Activated naive CD8-positive, alpha-beta T cell treated with anti-CD3 and anti-CD28 coated beads, Interleukin-2, amount 50 U/mL, for 24 hours (primary cell): ENCODE measurements at regions not wholly inside any gene's neighbourhood (a gene's known extent, or its start where the extent isn't known, plus 50 kb on each side); places are given as distances from the start of the nearest gene placed in this dataset.

Experiments used
- ATAC-seq: fragments of 150-1000 bp; cut with Tn5 transposase; one replicate; pipeline ENCODE4 v1.10.0; 2021
- DNase-seq: peaks from one replicate; pipeline ENCODE4 v3.0.0; 2021
- H3K27ac Mint-ChIP-seq: one replicate; pipeline ENCODE4 v1.8.0; 2021; ENCODE audit warnings: mild to moderate bottlenecking, mixed read lengths
- H3K27me3 Mint-ChIP-seq: one replicate; pipeline ENCODE4 v1.8.0; 2021; ENCODE audit warnings: mixed read lengths
- H3K36me3 Mint-ChIP-seq: one replicate; pipeline ENCODE4 v1.8.0; 2021; ENCODE audit warnings: low read depth, mixed read lengths
- H3K4me1 Mint-ChIP-seq: one replicate; pipeline ENCODE4 v1.8.0; 2021; ENCODE audit warnings: mixed read lengths
- H3K4me3 Mint-ChIP-seq: one replicate; pipeline ENCODE4 v1.8.0; 2021; ENCODE audit warnings: mild to moderate bottlenecking, moderate library complexity, mixed read lengths
- H3K9me3 Mint-ChIP-seq: one replicate; pipeline ENCODE4 v1.8.0; 2021; ENCODE audit warnings: mixed read lengths

DNA sequence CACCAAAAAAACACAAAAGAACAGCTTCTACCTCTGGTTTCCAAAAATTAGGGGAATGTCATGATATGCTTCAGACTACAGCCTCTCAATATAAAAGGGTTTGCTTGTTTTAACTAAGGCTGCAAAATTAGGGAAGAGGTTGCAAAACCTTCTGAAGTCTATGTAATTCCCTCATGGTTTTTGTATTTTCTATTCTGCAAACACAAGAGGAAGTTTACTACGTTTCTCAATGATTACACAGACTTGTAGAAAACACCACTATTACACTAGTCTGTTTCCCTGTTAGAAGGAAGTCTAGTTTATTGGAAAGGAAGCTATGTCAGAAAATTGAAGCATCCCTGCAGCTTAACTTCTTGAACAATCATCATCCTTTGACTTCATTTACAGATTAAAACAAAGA is 229.7 kb upstream of the FMN2 start:
- no peaks in the 10 kb centered on the region for H3K36me3 Mint-ChIP-seq

DNA sequence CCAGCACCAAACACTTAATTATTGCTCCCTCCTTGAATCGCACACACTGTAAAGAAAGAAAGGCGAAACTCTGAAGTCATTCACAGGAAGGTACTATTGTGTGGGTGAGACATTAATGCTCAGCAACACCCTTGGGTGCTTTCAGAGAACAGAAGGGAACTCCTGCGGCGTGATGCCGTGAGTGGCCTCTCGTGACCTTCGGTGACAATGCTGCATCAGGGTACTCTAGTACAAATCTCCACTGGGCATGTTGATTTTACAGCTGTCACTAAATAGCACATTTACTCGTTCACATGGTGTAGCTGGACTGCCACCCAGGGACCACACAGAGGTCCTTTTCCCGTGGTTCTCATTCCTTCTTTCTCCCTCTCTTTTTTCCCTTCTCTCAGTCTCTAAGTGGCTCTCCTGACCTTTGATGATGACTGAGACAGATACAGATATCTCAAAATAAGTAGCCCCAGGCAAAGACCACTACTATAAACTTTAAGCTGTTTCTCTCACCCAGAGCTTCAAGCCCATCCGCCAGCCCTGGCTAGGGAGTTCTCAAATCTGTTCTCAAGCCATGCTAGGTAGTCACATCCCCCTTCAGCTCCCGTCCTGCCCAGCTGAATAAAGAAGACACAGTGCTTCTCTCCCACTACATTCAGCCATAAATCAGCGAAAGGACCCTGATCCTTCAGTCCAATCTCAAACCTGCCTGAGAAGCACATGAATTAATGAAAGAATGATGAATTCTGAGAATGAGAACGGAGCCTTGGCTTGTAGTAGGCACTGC is 223.4 kb upstream of the FMN2 start:
- Mint-ChIP-seq H3K27ac (no peak overlapping the region), H3K4me3 (no peak overlapping the region)

More for the DNA sequence above, 229.7 kb upstream of the FMN2 start:
- Mint-ChIP-seq H3K4me1 (no peaks in the 10 kb centered on the region), H3K27ac (no peak overlapping the region), H3K9me3 (peaks cover 8% of the 10 kb centered on the region), H3K27me3 (no peaks in the 10 kb centered on the region), H3K4me3 (no peak overlapping the region)
- no peak for ATAC-seq
- no peak for DNase-seq

DNA sequence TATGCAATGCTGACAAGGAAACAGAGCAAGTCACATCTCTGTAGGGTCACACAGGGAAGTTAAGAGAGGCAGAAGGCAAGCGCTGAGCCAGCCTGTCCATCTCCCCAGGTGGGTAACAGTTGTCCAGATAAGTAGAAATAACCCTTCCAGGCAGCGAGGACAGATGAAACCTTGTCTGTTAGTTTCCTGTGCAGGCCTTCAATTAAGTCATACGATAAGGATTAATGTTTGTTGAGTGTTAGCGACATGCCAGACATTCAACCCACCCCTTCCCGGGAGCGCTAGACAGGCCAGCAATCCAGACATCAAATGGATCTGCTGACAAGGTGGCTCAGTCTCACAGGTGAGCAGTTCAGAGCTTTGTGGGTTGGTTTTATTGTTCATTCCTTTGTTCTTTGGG is 221.5 kb upstream of the FMN2 start:
- Mint-ChIP-seq H3K27me3 (no peaks in the 10 kb centered on the region), H3K9me3 (no peaks in the 10 kb centered on the region), H3K4me3 (no peak overlapping the region), H3K4me1 (no peaks in the 10 kb centered on the region), H3K36me3 (no peaks in the 10 kb centered on the region), H3K27ac (no peak overlapping the region)
- ATAC-seq = no peak
- no peak for DNase-seq

More for the DNA sequence above, 223.4 kb upstream of the FMN2 start:
- Mint-ChIP-seq H3K9me3 (peaks cover 4% of the 10 kb centered on the region), H3K4me1 (no peaks in the 10 kb centered on the region), H3K36me3 (no peaks in the 10 kb centered on the region), H3K27me3 (no peaks in the 10 kb centered on the region)
- DNase-seq = no peak
- no peak for ATAC-seq

DNA sequence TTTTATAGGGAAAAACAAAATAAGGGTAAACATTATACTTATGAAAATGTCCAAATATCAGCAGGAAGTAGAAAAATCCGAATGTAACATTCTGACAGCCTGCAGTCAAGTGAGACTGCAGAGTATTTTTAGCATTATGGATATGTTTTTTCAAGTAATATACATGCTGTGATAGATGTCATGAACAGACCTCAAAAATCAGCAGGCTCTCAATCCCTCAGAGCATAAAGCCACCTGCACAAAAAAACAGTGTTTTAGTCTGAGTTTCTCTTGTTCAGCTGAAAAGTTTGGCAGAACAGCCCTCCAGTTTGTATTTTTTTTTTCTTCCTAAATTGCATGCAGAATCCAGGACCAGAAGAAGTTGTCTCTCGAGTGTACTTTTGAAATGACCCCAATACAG is 219.1 kb upstream of the FMN2 start:
- H3K27me3 Mint-ChIP-seq = no peaks in the 10 kb centered on the region
- no peak for DNase-seq
- no peaks in the 10 kb centered on the region for H3K9me3 Mint-ChIP-seq
- no peaks in the 10 kb centered on the region for H3K4me1 Mint-ChIP-seq
- ATAC-seq = no peak
- no peaks in the 10 kb centered on the region for H3K36me3 Mint-ChIP-seq
- no peak overlapping the region for H3K4me3 Mint-ChIP-seq
- no peak overlapping the region for H3K27ac Mint-ChIP-seq

DNA sequence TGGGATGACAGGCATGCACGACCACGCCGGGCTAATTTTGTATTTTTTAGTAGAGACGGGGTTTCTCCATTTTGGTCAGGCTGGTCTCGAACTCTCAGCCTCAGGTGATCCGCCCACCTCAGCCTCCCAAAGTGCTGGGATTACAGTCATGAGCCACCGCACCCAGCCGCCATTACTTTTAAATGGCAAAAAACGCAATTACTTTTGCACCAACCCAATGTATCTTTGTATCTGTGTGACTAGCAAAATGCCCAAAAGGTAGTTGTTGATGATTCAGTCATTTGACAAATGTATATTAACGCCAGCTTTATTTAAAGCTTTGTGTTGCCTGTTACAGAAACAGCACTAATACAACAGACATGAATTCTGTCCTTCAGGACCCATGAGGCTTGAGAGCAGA is 216.9 kb upstream of the FMN2 start:
- no peak overlapping the region for H3K4me3 Mint-ChIP-seq
- no peaks in the 10 kb centered on the region for H3K36me3 Mint-ChIP-seq
- DNase-seq = no peak
- H3K27me3 Mint-ChIP-seq = no peaks in the 10 kb centered on the region
- no peaks in the 10 kb centered on the region for H3K9me3 Mint-ChIP-seq
- ATAC-seq = no peak
- no peak overlapping the region for H3K27ac Mint-ChIP-seq
- no peaks in the 10 kb centered on the region for H3K4me1 Mint-ChIP-seq

DNA sequence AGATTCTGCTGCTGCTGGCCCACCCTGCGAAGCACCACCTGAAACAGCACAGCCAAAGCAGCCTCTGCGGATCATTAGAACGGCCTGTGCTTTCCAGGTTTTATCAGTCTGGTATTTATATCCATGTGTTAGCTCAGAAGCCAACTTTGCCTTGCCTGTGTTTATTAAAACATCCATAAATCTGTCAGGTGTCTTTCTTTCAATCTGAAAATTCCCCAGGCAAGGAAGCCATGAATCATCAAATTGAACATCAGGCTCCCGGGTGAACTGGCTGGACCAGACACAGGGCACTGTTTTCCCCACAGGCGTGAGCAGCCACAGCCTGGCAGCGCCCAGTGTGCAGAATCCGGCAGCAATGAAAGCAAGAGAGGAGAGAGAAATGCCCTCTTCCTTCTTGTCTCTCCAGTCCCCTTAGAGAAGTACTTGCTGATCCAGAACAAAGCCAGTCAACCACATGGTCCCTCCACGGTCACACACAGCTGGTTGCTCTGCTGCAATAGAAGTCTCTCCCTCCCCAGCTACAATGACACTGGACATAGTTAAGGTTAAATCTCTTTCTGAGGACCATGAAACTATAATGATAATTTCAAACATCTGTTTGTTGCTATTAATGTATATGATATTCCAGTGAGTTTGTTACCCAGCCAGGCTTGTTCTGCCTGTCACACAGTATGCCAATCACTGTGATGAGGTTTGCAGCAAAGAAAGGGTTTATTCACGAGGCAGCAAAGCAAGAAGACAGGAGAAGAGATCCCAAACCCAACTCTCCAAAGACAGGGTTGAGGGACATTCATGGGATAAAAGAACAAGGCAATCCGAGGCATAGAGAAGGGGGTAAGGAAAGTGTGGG is 212.1 kb upstream of the FMN2 start:
- no peaks in the 10 kb centered on the region for H3K4me1 Mint-ChIP-seq
- no peak overlapping the region for H3K27ac Mint-ChIP-seq
- no peak for DNase-seq
- no peak overlapping the region for H3K4me3 Mint-ChIP-seq
- H3K36me3 Mint-ChIP-seq = no peaks in the 10 kb centered on the region
- H3K27me3 Mint-ChIP-seq = no peaks in the 10 kb centered on the region
- H3K9me3 Mint-ChIP-seq = no peaks in the 10 kb centered on the region
- ATAC-seq = no peak

DNA sequence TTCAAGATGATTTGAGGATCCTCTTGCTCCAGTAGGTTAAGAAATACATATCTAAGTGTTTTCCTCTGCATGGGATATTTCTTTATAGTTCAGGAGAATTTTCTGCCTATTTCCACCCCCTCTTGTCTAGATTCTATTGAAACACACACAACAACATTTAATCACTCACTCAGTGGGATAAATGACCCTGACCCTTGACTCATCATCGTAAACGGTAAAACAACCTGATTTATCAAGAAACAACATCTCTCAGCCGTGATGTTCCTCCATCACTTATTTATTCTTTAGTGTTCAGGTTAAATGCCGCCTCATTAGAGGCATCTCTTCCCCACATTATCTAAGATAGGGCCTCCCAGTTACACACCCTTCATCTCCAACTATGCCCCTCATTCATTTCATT is 208.7 kb upstream of the FMN2 start:
- no peaks in the 10 kb centered on the region for H3K4me1 Mint-ChIP-seq
- DNase-seq (no peak), ATAC-seq (no peak)
- no peak overlapping the region for H3K27ac Mint-ChIP-seq
- no peaks in the 10 kb centered on the region for H3K9me3 Mint-ChIP-seq
- no peaks in the 10 kb centered on the region for H3K27me3 Mint-ChIP-seq
- H3K4me3 Mint-ChIP-seq = no peak overlapping the region
- no peaks in the 10 kb centered on the region for H3K36me3 Mint-ChIP-seq

DNA sequence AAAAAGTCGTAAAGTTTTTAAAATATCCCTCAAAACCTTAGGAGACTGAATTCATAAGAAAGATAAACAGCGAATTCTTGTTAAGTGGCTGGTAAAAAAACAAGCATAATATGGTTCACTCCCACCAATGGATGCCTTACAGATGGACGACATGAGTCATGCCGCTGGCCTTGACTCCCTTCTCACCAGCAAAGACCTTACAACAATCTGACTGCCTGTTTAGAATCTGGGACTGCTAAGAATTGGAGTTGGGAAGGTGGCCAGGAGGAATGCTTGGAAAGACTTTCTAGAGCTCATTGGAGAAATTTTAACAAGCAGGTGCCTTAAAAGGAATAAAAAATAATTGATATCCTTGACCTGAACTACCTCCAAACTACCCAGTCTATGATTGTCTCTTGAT is 206.9 kb upstream of the FMN2 start:
- Mint-ChIP-seq H3K4me3 (no peak overlapping the region), H3K9me3 (no peaks in the 10 kb centered on the region), H3K36me3 (no peaks in the 10 kb centered on the region), H3K27me3 (no peaks in the 10 kb centered on the region), H3K4me1 (no peaks in the 10 kb centered on the region), H3K27ac (no peak overlapping the region)
- DNase-seq = no peak
- ATAC-seq = no peak

DNA sequence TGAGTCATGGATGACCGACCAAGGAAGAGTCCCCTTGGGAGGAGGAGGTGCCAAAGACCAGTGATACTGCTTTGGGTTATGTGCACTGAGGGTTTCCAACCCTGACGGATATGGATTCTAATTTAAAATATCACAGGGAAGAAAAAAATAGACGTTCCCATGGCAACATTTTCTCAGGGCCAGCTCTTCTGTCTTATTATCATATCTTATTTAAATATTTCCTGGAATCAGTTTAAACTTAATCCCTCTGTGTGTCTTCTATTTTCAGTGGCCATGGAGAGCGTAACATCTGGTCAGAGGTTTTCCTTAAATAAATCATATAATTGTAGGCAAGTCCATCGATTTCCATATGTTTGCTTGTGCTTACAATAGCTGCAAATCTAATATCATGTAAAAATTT is 205.4 kb upstream of the FMN2 start:
- DNase-seq = no peak
- H3K27me3 Mint-ChIP-seq = no peaks in the 10 kb centered on the region
- H3K4me3 Mint-ChIP-seq = no peak overlapping the region
- no peaks in the 10 kb centered on the region for H3K4me1 Mint-ChIP-seq
- no peak overlapping the region for H3K27ac Mint-ChIP-seq
- H3K9me3 Mint-ChIP-seq = no peaks in the 10 kb centered on the region
- H3K36me3 Mint-ChIP-seq = no peaks in the 10 kb centered on the region
- no peak for ATAC-seq

DNA sequence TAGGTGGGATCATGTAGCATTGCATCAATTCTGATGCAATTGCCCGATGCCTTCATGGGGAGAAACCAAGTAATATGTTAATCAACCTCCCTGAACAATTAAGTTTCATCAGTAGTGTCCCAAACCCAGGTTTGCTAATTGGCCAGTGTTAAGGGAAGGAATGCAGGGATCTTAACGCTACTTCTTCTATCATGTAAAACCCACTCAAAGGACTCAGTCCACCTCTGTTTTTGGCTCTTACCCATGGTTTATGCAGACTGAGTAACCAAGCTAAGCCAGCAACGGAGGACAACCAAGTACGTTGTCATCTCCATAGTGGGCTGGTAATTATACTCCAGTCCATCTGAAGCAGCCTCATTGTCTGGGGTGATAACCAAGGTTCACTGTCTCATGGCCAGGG is 203.0 kb upstream of the FMN2 start:
- Mint-ChIP-seq H3K9me3 (no peaks in the 10 kb centered on the region), H3K4me3 (no peak overlapping the region), H3K27me3 (no peaks in the 10 kb centered on the region), H3K4me1 (no peaks in the 10 kb centered on the region), H3K36me3 (no peaks in the 10 kb centered on the region), H3K27ac (no peak overlapping the region)
- DNase-seq (no peak), ATAC-seq (no peak)

DNA sequence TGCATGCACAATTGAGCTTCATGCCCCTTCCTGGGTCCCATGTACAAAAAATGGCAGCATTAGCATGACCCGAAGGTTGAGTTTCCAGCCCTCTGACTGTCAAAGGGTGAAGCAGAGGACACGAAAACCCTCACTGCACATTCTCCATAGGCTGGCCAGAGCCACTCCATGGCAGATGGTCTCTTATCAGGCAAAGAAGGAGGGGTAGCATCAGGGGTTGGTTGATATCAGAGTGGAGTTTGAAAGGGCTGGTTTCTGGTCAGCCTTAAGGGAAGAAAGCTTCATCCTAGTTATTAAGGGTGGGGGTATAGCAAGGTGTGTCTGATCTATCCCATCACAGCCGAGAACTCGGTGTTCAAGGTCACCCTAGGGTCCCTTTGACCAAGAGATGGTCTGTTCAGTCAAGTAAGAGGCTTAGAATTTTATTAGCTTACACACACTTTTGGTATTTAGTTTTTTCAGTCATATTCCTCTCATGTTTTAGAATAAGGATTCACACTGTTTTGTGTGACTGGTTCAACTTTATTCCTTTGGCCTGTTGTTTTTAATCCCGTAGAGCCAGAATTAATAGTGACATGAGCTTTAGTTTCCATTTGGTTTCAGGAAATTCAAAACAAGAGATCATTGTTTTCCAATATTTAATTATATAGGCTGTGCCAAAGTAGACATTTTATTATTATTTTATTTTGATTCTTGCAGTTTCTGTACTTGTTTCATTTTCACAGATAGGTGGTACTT is 199.9 kb upstream of the FMN2 start:
- Mint-ChIP-seq H3K4me1 (peaks cover 3% of the 10 kb centered on the region), H3K27ac (no peak overlapping the region), H3K36me3 (no peaks in the 10 kb centered on the region), H3K4me3 (no peak overlapping the region), H3K27me3 (no peaks in the 10 kb centered on the region), H3K9me3 (no peaks in the 10 kb centered on the region)
- no peak for DNase-seq
- no peak for ATAC-seq

DNA sequence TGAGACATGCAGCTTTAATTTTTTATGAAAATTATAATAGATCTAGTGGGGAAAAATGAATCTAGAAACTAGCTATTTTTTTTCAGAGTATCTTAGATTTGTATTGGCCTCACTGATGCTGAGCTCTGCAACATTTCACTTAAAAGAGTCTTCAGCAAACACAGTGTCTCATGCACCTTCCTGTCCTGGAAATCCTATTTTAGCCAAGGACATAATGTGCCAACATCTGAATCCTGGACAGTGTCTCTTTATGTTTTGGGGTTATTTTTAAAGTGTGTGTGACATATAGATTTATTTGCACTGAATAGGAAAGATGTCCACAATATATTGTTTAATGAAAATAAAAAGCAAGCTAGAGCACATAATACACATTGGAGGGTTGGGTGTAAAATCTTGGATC is 199.1 kb upstream of the FMN2 start:
- no peaks in the 10 kb centered on the region for H3K27me3 Mint-ChIP-seq
- ATAC-seq = no peak
- no peaks in the 10 kb centered on the region for H3K36me3 Mint-ChIP-seq
- peaks cover 3% of the 10 kb centered on the region for H3K4me1 Mint-ChIP-seq
- H3K9me3 Mint-ChIP-seq = no peaks in the 10 kb centered on the region
- H3K27ac Mint-ChIP-seq = no peak overlapping the region
- no peak for DNase-seq
- H3K4me3 Mint-ChIP-seq = no peak overlapping the region

DNA sequence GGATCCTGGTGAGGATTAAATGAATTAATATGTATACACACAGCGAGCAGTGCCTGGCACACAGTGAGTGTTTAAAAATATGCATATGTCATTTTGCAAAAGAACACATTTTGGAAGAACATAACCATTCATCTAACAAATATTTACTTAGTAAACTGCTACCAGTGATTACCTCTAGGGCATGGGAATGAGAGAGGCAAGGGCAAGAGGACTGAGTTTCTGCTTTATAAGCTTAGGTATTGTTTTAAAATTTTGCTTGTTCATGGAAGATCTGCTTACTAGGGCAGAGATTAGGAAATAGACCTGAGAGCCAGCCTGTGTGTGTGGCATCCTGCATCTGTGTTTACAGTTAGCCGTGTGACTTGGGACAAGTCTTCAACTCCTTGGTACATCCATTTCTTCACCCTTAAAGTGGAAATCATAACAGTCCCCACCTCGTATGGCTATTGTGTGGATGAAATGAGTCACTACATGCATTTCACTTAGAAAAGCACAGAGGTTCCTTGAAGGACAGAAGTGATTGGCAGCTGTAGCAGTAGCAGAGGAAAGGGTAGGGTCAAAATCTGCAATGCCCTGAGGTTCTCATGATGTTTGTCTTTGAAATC is 198.5 kb upstream of the FMN2 start:
- ATAC-seq = no peak
- no peak overlapping the region for H3K4me3 Mint-ChIP-seq

DNA sequence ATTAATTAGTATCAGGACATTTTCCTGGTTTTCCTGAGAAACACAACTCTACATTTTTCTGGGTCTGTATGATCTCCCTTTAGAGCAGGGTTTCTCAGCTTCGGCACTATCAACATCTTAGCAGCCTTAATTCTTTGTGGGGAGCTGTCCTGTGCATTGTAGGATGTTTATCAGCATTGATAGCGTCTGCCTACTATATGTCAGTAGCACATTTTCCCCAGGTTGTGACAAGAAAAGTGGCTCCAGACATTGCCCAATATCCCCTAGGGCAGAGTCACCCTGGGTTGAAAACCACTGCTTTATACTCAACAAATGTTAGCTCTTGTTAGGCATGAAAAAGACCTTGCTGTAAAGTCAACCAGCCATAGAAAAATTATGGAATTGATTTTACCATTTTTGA is 195.1 kb upstream of the FMN2 start:
- H3K4me1 Mint-ChIP-seq = peaks cover 3% of the 10 kb centered on the region
- H3K9me3 Mint-ChIP-seq = no peaks in the 10 kb centered on the region
- DNase-seq (no peak), ATAC-seq (no peak)
- H3K4me3 Mint-ChIP-seq = no peak overlapping the region
- H3K36me3 Mint-ChIP-seq = no peaks in the 10 kb centered on the region
- no peaks in the 10 kb centered on the region for H3K27me3 Mint-ChIP-seq
- no peak overlapping the region for H3K27ac Mint-ChIP-seq

More for the DNA sequence above, 198.5 kb upstream of the FMN2 start:
- no peak overlapping the region for H3K27ac Mint-ChIP-seq
- H3K4me1 Mint-ChIP-seq = peaks cover 3% of the 10 kb centered on the region
- no peaks in the 10 kb centered on the region for H3K27me3 Mint-ChIP-seq
- no peaks in the 10 kb centered on the region for H3K9me3 Mint-ChIP-seq
- no peak for DNase-seq
- no peaks in the 10 kb centered on the region for H3K36me3 Mint-ChIP-seq
